Tibial nerve (tissue), 4 donors: ENCODE measurements at regions not wholly inside any gene's neighbourhood (a gene's known extent, or its start where the extent isn't known, plus 50 kb on each side); places are given as distances from the start of the nearest gene placed in this dataset.

ENCODE experiments used
- DNase-seq, 2 donors: peaks; one replicate each; pipeline ENCODE4 v3.0.0-alpha.2; 2019; ENCODE audit warnings: low spot score in 2 of 2
- H3K27ac ChIP-seq, 4 donors: fragments of 200-600 bp; sonication (generic) in 3 of 4; one replicate each; pipeline ENCODE4 v1.5.1; 2017 to 2019; ENCODE audit warnings: mild to moderate bottlenecking in 1 of 4
- H3K27me3 ChIP-seq, 2 donors: fragments of 200-600 bp; sonication (generic) in 1 of 2; one replicate each; pipeline versions ENCODE4 v1.5.1 to v1.6.0; 2017 to 2019
- H3K36me3 ChIP-seq, 3 donors: fragments of 200-600 bp; sonication (generic); one replicate each; pipeline ENCODE4 v1.5.1; 2018 to 2019
- H3K4me1 ChIP-seq, 4 donors: fragments of 200-600 bp; sonication (generic) in 3 of 4; one replicate each; pipeline ENCODE4 v1.5.1; 2017 to 2019
- H3K4me3 ChIP-seq, 4 donors: fragments of 200-600 bp; sonication (generic) in 3 of 4; one replicate each; pipeline ENCODE4 v1.5.1; 2017 to 2019; ENCODE audit warnings: mild to moderate bottlenecking in 1 of 4, moderate library complexity in 1 of 4
- H3K9me3 ChIP-seq, 4 donors: fragments of 200-600 bp; sonication (generic) in 3 of 4; one replicate each; pipeline ENCODE4 v1.5.1; 2017 to 2019
- CTCF ChIP-seq, 5 experiments: fragments of 200-600 bp in 3 of 5; fragments of 450-650 bp in 2 of 5; sonication (generic) in 3 of 5; IDR thresholded peaks; one replicate each; pipeline ENCODE4 v1.5.1; 2016 to 2019; ENCODE audit warnings: antibody characterized with exemption in 5 of 5, mild to moderate bottlenecking in 3 of 5, moderate library complexity in 2 of 5
- EP300 ChIP-seq, 2 donors: sonication (generic); formaldehyde crosslinking; IDR thresholded peaks; one replicate each; pipeline ENCODE4 v1.6.1; 2017; ENCODE audit warnings: antibody characterized with exemption in 2 of 2, mild to moderate bottlenecking in 1 of 2
- POLR2A ChIP-seq, 2 donors: fragments of 450-650 bp; IDR thresholded peaks; one replicate each; pipeline ENCODE4 v1.6.1; 2017; ENCODE audit warnings: antibody characterized with exemption in 2 of 2, mild to moderate bottlenecking in 2 of 2, moderate library complexity in 2 of 2
- WGBS, 2 donors: methylation state at CpG; one replicate each; pipeline ENCODE4 v1.1.5; 2018; 5-methylcytosine and 5-hydroxymethylcytosine counted together

GRCh38 chr14:106276326-106277267 lies 750.2 kb downstream of the TMEM121 start:
- H3K36me3 ChIP-seq = no peaks in the 10 kb centered on the region
- no peak for DNase-seq
- no peak overlapping the region for H3K27ac ChIP-seq
- H3K4me1 ChIP-seq = no peaks in the 10 kb centered on the region
- H3K4me3 ChIP-seq = no peak overlapping the region
- H3K9me3 ChIP-seq = no peaks in the 10 kb centered on the region
- no peak for TF ChIP-seq EP300 (IDR thresholded peaks at IDR 0.05)
- TF ChIP-seq POLR2A (IDR thresholded peaks at IDR 0.05) = no peak
- TF ChIP-seq CTCF (IDR thresholded peaks at IDR 0.05) = no peak
- H3K27me3 ChIP-seq = no peaks in the 10 kb centered on the region
- 62 to 64% methylated on average over 12 of the region's 12 CpGs for WGBS, 2 donors

DNA sequence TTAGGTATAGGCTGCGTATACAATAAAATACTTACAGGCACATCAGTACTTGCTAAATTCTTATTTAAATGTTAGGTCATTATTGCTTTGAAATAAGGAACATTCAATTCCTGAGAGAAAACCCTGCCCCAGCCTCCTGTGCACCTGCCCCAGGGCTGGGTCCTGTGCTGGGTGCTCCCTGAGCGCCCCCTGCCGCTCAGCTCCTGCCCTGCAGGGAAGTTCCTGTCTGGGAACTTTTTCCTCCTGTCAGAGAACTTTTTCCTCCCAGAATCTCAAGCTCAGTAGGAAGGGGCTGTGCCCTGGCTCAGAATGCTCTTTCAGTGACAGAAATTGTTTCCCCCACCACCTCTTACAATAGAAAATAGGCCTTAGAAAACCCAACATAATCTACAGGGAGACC lies 751.1 kb downstream of the TMEM121 start:
- Histone ChIP-seq H3K36me3 (no peaks in the 10 kb centered on the region), H3K9me3 (no peaks in the 10 kb centered on the region), H3K27ac (no peak overlapping the region), H3K4me3 (no peak overlapping the region), H3K27me3 (no peaks in the 10 kb centered on the region), H3K4me1 (no peaks in the 10 kb centered on the region)
- WGBS, 2 donors = 31 to 32% methylated on average over 3 of the region's 3 CpGs
- TF ChIP-seq EP300 (IDR thresholded peaks at IDR 0.05) (no peak), POLR2A (IDR thresholded peaks at IDR 0.05) (no peak), CTCF (IDR thresholded peaks at IDR 0.05) (peak in 2 of 5 experiments; percentile 11 to 38)
- no peak for DNase-seq

DNA sequence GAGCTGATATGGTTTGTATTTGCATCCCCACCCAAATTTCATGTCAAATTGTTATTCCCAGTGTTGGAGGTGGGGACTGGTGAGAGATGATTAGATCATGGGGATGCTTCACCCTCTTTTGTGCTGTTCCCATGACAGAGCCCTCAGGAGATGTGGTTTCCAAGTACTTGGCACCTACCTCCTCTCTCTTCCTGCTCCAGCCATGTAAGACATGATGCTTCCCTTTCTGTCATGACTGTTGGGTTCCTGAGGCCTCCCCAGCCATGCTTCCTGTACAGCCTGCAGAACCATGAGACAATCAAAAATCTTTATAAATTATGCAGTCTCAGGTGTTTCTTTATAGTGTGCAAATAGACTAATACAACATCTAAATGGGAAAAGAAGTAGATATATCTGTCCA lies 754.5 kb downstream of the TMEM121 start:
- H3K4me3 ChIP-seq = no peak overlapping the region
- no peaks in the 10 kb centered on the region for H3K27me3 ChIP-seq
- no peak for DNase-seq
- H3K36me3 ChIP-seq = no peaks in the 10 kb centered on the region
- no peak overlapping the region for H3K27ac ChIP-seq
- TF ChIP-seq POLR2A (IDR thresholded peaks at IDR 0.05) = no peak
- TF ChIP-seq CTCF (IDR thresholded peaks at IDR 0.05) = no peak
- no peak for TF ChIP-seq EP300 (IDR thresholded peaks at IDR 0.05)
- H3K4me1 ChIP-seq = no peaks in the 10 kb centered on the region
- H3K9me3 ChIP-seq = no peaks in the 10 kb centered on the region

- no peak overlapping the region for H3K4me3 ChIP-seq
- H3K27me3 ChIP-seq = no peaks in the 10 kb centered on the region
- DNase-seq = no peak
- TF ChIP-seq POLR2A (IDR thresholded peaks at IDR 0.05) (no peak), EP300 (IDR thresholded peaks at IDR 0.05) (no peak), CTCF (IDR thresholded peaks at IDR 0.05) (no peak)
- H3K27ac ChIP-seq = no peak overlapping the region
- no peaks in the 10 kb centered on the region for H3K4me1 ChIP-seq
- 84 to 86% methylated on average over 39 to 41 of the region's 41 CpGs for WGBS, 2 donors
- no peaks in the 10 kb centered on the region for H3K36me3 ChIP-seq
- peaks cover 0 to 10% (median 0%) of the 10 kb centered on the region in 4 donors for H3K9me3 ChIP-seq
Measured at GRCh38 chr14:106286697-106287290, 760.4 kb downstream of the TMEM121 start.

DNA sequence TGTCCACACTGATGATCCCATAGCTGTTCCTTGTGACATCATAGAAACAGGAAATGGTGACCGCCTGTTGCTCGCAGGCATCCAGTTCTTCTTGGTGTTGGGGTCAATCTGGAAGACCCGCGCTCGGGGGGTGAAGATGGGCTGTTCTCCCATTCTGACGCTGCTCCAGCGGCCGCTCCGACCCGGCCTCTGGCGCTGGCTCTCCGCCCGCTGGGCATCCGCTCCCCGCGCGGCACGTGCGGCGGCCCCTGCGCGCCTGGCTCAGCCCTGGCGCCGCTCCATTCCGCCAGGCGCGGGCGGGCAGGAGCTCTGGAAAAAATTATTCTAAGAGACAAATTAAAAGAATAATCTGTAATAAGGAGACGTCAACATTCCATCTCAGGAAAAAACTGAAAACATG lies 761.1 kb downstream of the TMEM121 start:
- Histone ChIP-seq H3K4me1 (no peaks in the 10 kb centered on the region), H3K4me3 (no peak overlapping the region), H3K27me3 (no peaks in the 10 kb centered on the region), H3K9me3 (peaks cover 0 to 13% (median 0%) of the 10 kb centered on the region in 4 donors), H3K36me3 (no peaks in the 10 kb centered on the region), H3K27ac (no peak overlapping the region)
- 84 to 85% methylated on average over 29 of the region's 29 CpGs for WGBS, 2 donors
- TF ChIP-seq POLR2A (IDR thresholded peaks at IDR 0.05) (no peak), CTCF (IDR thresholded peaks at IDR 0.05) (no peak), EP300 (IDR thresholded peaks at IDR 0.05) (no peak)
- DNase-seq = no peak
